ENCODE measurements at regions not wholly inside any gene's neighbourhood (a gene's known extent, or its start where the extent isn't known, plus 50 kb on each side); places are given as distances from the start of the nearest gene placed in this dataset.
"Not testable (repeated sequence)": the region's sequence is repeated elsewhere in the genome, so short reads cannot be mapped to it uniquely, and the experiment has no call there.

GRCh38 chr1:55777545-55777944, 562.4 kb upstream of the USP24 start:
- no peak for DNase-seq (ENCODE audit: low spot score)
- TF ChIP-seq CTCF (IDR thresholded peaks at IDR 0.05; ENCODE audit: extremely low read depth, missing control alignments) = no peak

- no peak for TF ChIP-seq CTCF (IDR thresholded peaks at IDR 0.05; ENCODE audit: extremely low read depth, missing control alignments)
- DNase-seq (ENCODE audit: low spot score) = no peak
These were observed 559.8 kb upstream of the USP24 start for GRCh38 chr1:55775007-55775406.

- no peak for TF ChIP-seq CTCF (IDR thresholded peaks at IDR 0.05; ENCODE audit: extremely low read depth, missing control alignments)
- no peak for DNase-seq (ENCODE audit: low spot score)
These were observed 559.3 kb upstream of the USP24 start for GRCh38 chr1:55774446-55774845.

GRCh38 chr1:55773211-55773940, 558.2 kb upstream of the USP24 start:
- no peak for TF ChIP-seq CTCF (IDR thresholded peaks at IDR 0.05; ENCODE audit: extremely low read depth, missing control alignments)
- no peak for DNase-seq (ENCODE audit: low spot score)

GRCh38 chr1:55768327-55768952, 553.3 kb upstream of the USP24 start:
- no peak for DNase-seq (ENCODE audit: low spot score)
- TF ChIP-seq CTCF (IDR thresholded peaks at IDR 0.05; ENCODE audit: extremely low read depth, missing control alignments) = no peak

- no peak for TF ChIP-seq CTCF (IDR thresholded peaks at IDR 0.05; ENCODE audit: extremely low read depth, missing control alignments)
- no peak for DNase-seq (ENCODE audit: low spot score)
These were observed 552.0 kb upstream of the USP24 start for GRCh38 chr1:55767171-55767570.

GRCh38 chr1:55765505-55765904, 550.3 kb upstream of the USP24 start:
- not testable (repeated sequence) for DNase-seq (ENCODE audit: low spot score)

- DNase-seq (ENCODE audit: low spot score) = no peak
- TF ChIP-seq CTCF (IDR thresholded peaks at IDR 0.05; ENCODE audit: extremely low read depth, missing control alignments) = no peak
These were observed 536.6 kb upstream of the USP24 start for GRCh38 chr1:55751776-55752175.

Data from GM20000 (cell line).